Gastrocnemius medialis (tissue), 4 donors: ENCODE measurements at regions not wholly inside any gene's neighbourhood (a gene's known extent, or its start where the extent isn't known, plus 50 kb on each side); places are given as distances from the start of the nearest gene placed in this dataset.
"Not testable (repeated sequence)": the region's sequence is repeated elsewhere in the genome, so short reads cannot be mapped to it uniquely, and the experiment has no call there.

Experiments used
- ATAC-seq, 2 donors: fragments of 150-250 bp; one replicate each; pipeline ENCODE4 v1.9.1; 2016
- DNase-seq, 2 donors: peaks; one replicate each; pipeline ENCODE4 v3.0.0-alpha.2; 2019
- H3K27ac ChIP-seq, 4 donors: fragments of 200-600 bp; sonication (generic); 1 replicate in 1 of 4; 2 replicates in 3 of 4; pipeline ENCODE4 v1.5.1; 2016 to 2018; ENCODE audit warnings: mild to moderate bottlenecking in 2 of 4, moderate library complexity in 1 of 4
- H3K27me3 ChIP-seq, 3 donors: fragments of 200-600 bp; sonication (generic) in 2 of 3; 1 replicate in 1 of 3; 2 replicates in 2 of 3; pipeline versions ENCODE4 v1.5.1 to v1.6.0; 2016 to 2019; ENCODE audit warnings: mild to moderate bottlenecking in 1 of 3, moderate library complexity in 1 of 3
- H3K36me3 ChIP-seq, 2 donors: fragments of 200-600 bp; sonication (generic) in 1 of 2; one replicate each; pipeline ENCODE4 v1.5.1; 2017 to 2018
- H3K4me1 ChIP-seq, 2 donors: fragments of 200-600 bp; sonication (generic) in 1 of 2; one replicate each; pipeline ENCODE4 v1.5.1; 2016 to 2017; ENCODE audit warnings: mild to moderate bottlenecking in 2 of 2
- H3K4me3 ChIP-seq, 4 donors: fragments of 200-600 bp; sonication (generic) in 3 of 4; 1 replicate in 1 of 4; 2 replicates in 3 of 4; pipeline ENCODE4 v1.5.1; 2016 to 2019; ENCODE audit warnings: mild to moderate bottlenecking in 2 of 4
- H3K9me3 ChIP-seq, 3 donors: fragments of 200-600 bp; sonication (generic) in 2 of 3; 1 replicate in 1 of 3; 2 replicates in 2 of 3; pipeline ENCODE4 v1.5.1; 2016 to 2019
- CTCF ChIP-seq, 5 experiments: fragments of 450-650 bp in 3 of 5; fragments of 200-600 bp in 2 of 5; sonication (generic) in 2 of 5; IDR thresholded peaks in 4 of 5; conservative IDR thresholded peaks in 1 of 5; 1 replicate in 4 of 5; 2 replicates in 1 of 5; pipeline ENCODE4 v1.5.1; 2016 to 2019; ENCODE audit warnings: antibody characterized with exemption in 5 of 5, mild to moderate bottlenecking in 3 of 5, moderate library complexity in 3 of 5
- POLR2A ChIP-seq, 2 donors: fragments of 450-650 bp; IDR thresholded peaks; one replicate each; pipeline ENCODE4 v1.6.1; 2017; ENCODE audit warnings: antibody characterized with exemption in 2 of 2, mild to moderate bottlenecking in 2 of 2, moderate library complexity in 2 of 2
- in situ Hi-C, 4 donors: fragments of 200-750 bp; cut with MboI; loops; one replicate each; pipeline versions ENCODE4 v1.15.0 to v1.8.0; 2017; ENCODE audit warnings: low sequenced_read_pairs in 4 of 4
- intact Hi-C: fragments of 100-400 bp; cut with DNase I; formaldehyde crosslinking; loops from one replicate; pipeline ENCODE4 v1.15.1; 2023; ENCODE audit warnings: low total_unique reads

GRCh38 chr20:11509776-11510175 lies 407.9 kb upstream of the BTBD3 start:
- no peak for ATAC-seq
- in situ Hi-C loops, result no loop called here
- no peaks in the 10 kb centered on the region for H3K36me3 ChIP-seq
- H3K4me3 ChIP-seq, result no peak overlapping the region
- no peaks in the 10 kb centered on the region for H3K27me3 ChIP-seq
- no peaks in the 10 kb centered on the region for H3K4me1 ChIP-seq
- H3K9me3 ChIP-seq, result no peaks in the 10 kb centered on the region
- intact Hi-C loops, result no loop called here
- H3K27ac ChIP-seq, result no peak overlapping the region
- no peak for DNase-seq
- no peak for TF ChIP-seq POLR2A (IDR thresholded peaks at IDR 0.05)

- Histone ChIP-seq H3K4me1 (no peaks in the 10 kb centered on the region), H3K4me3 (no peak overlapping the region), H3K27me3 (no peaks in the 10 kb centered on the region), H3K36me3 (no peaks in the 10 kb centered on the region), H3K9me3 (no peaks in the 10 kb centered on the region), H3K27ac (no peak overlapping the region)
- intact Hi-C loops (no loop called here), in situ Hi-C loops (no loop called here)
- no peak for ATAC-seq
- no peak for DNase-seq
- no peak for TF ChIP-seq POLR2A (IDR thresholded peaks at IDR 0.05)
- TF ChIP-seq CTCF (IDR thresholded peaks at IDR 0.05 in 4 of 5, conservative IDR thresholded peaks at IDR 0.05 in 1 of 5), result no peak
Observed at GRCh38 chr20:11511821-11512220, 405.9 kb upstream of the BTBD3 start.

GRCh38 chr20:11513241-11513745 lies 404.4 kb upstream of the BTBD3 start:
- ATAC-seq, intact Hi-C loops, H3K4me3 ChIP-seq, H3K36me3 ChIP-seq, H3K27me3 ChIP-seq, H3K9me3 ChIP-seq, H3K27ac ChIP-seq, H3K4me1 ChIP-seq, DNase-seq, in situ Hi-C loops: not testable (repeated sequence)

GRCh38 chr20:11516448-11516847 lies 401.2 kb upstream of the BTBD3 start:
- no peaks in the 10 kb centered on the region for H3K9me3 ChIP-seq
- H3K36me3 ChIP-seq, result no peaks in the 10 kb centered on the region
- in situ Hi-C loops (no loop called here), intact Hi-C loops (no loop called here)
- no peak overlapping the region for H3K27ac ChIP-seq
- ATAC-seq, result no peak
- TF ChIP-seq POLR2A (IDR thresholded peaks at IDR 0.05) (no peak), CTCF (IDR thresholded peaks at IDR 0.05 in 4 of 5, conservative IDR thresholded peaks at IDR 0.05 in 1 of 5) (no peak)
- no peak for DNase-seq
- H3K4me3 ChIP-seq, result no peak overlapping the region
- no peaks in the 10 kb centered on the region for H3K4me1 ChIP-seq
- H3K27me3 ChIP-seq, result no peaks in the 10 kb centered on the region

- H3K36me3 ChIP-seq, result no peaks in the 10 kb centered on the region
- ATAC-seq (no peak), DNase-seq (no peak)
- H3K4me3 ChIP-seq, result no peak overlapping the region
- in situ Hi-C loops (no loop called here), intact Hi-C loops (no loop called here)
- TF ChIP-seq POLR2A (IDR thresholded peaks at IDR 0.05) (no peak), CTCF (IDR thresholded peaks at IDR 0.05 in 4 of 5, conservative IDR thresholded peaks at IDR 0.05 in 1 of 5) (no peak)
- H3K9me3 ChIP-seq, result peaks cover 0 to 7% (median 2%) of the 10 kb centered on the region in 3 donors
- no peak overlapping the region for H3K27ac ChIP-seq
- peaks cover 0 to 5% (median 0%) of the 10 kb centered on the region in 3 donors for H3K27me3 ChIP-seq
- no peaks in the 10 kb centered on the region for H3K4me1 ChIP-seq
Observed at GRCh38 chr20:11520596-11520995, 397.1 kb upstream of the BTBD3 start.
